ENCODE measurements at regions not wholly inside any gene's neighbourhood (a gene's known extent, or its start where the extent isn't known, plus 50 kb on each side); places are given as distances from the start of the nearest gene placed in this dataset.
"Not testable (repeated sequence)": the region's sequence is repeated elsewhere in the genome, so short reads cannot be mapped to it uniquely, and the experiment has no call there.

- CTCF ChIA-PET: no interaction called here
Measured at GRCh38 chr11:71154261-71154805, 98.0 kb downstream of the SHANK2 start.

GRCh38 chr11:71153005-71153390 is 99.4 kb downstream of the SHANK2 start:
- peak; percentile 20 to 24; a peak in 1 of 5 replicates for TF ChIP-seq EP300 (IDR thresholded peaks at IDR 0.05)
- TF ChIP-seq, protein P1, sequence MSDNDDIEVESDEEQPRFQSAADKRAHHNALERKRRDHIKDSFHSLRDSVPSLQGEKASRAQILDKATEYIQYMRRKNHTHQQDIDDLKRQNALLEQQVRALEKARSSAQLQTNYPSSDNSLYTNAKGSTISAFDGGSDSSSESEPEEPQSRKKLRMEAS (IDR thresholded peaks at IDR 0.05): no peak
- peaks cover 17% of the 10 kb centered on the region for H3K4me1 ChIP-seq
- ChIA-PET POLR2A (no interaction called here), CTCF (no interaction called here)
- H3K27ac ChIP-seq: peak overlapping the region; percentile 46 to 82; a peak in 5 of 6 replicates
- peak; percentile 73 to 80 for ATAC-seq
- peak; percentile 38 to 53 for DNase-seq (ENCODE audit: low read depth in 1 of 2, low spot score in 1 of 2)
- H3K4me2 ChIP-seq: peak overlapping the region; percentile 79
- 3% methylated on average over 8 of the region's 15 CpGs for WGBS (ENCODE audit: missing lambda C conversion rate)
- H3K9me3 ChIP-seq: no peaks in the 10 kb centered on the region
- peak overlapping the region; percentile 1; the same call in 1 of the 3 replicates for H3K4me3 ChIP-seq
- FAIRE-seq: no peak

More at GRCh38 chr11:71154261-71154805, 98.0 kb downstream of the SHANK2 start:
- Histone ChIP-seq H3K4me1 (peaks cover 17% of the 10 kb centered on the region), H3K27ac (peak overlapping the region in 1 of 2 experiments; percentile 82; a peak in 1 of 6 replicates), H3K4me2 (no peak overlapping the region; the same call in 2 of the 3 replicates), H3K9me3 (no peaks in the 10 kb centered on the region), H3K4me3 (no peak overlapping the region)
- WGBS (ENCODE audit: missing lambda C conversion rate): 93% methylated on average over 6 of the region's 11 CpGs
- FAIRE-seq: no peak
- DNase-seq (ENCODE audit: low read depth in 1 of 2, low spot score in 1 of 2): no peak
- POLR2A ChIA-PET: no interaction called here
- TF ChIP-seq EP300 (IDR thresholded peaks at IDR 0.05) (no peak), KDM1A (IDR thresholded peaks at IDR 0.05; ENCODE audit: low read depth) (no peak), CHD4 (IDR thresholded peaks at IDR 0.05; ENCODE audit: borderline replicate concordance) (no peak), REST (IDR thresholded peaks at IDR 0.05) (no peak), CHD2 (IDR thresholded peaks at IDR 0.05; ENCODE audit: low read length, partially characterized antibody) (no peak), EHMT2 (IDR thresholded peaks at IDR 0.05; ENCODE audit: low read depth) (no peak), KDM5A (IDR thresholded peaks at IDR 0.05) (no peak), NPAS2 (CRISPR knock-in tag; IDR thresholded peaks at IDR 0.05; ENCODE audit: borderline replicate concordance) (no peak), NR3C1 (IDR thresholded peaks at IDR 0.05) (no peak), FOXS1 (CRISPR knock-in tag; IDR thresholded peaks at IDR 0.05) (no peak), CEBPB (IDR thresholded peaks at IDR 0.05) (no peak), BHLHE40 (IDR thresholded peaks at IDR 0.05; ENCODE audit: low read depth, low read length) (no peak), NFE2L2 (conservative IDR thresholded peaks at IDR 0.05; ENCODE audit: low read length) (no peak), ESRRA (IDR thresholded peaks at IDR 0.05; ENCODE audit: borderline replicate concordance, low read length) (no peak), HOXB5 (CRISPR knock-in tag; IDR thresholded peaks at IDR 0.05) (no peak), FOSL2 (IDR thresholded peaks at IDR 0.05) (no peak), FOSL2 (CRISPR knock-in tag; IDR thresholded peaks at IDR 0.05) (no peak), SMC3 (IDR thresholded peaks at IDR 0.05) (no peak)
- TF ChIP-seq, protein P2, sequence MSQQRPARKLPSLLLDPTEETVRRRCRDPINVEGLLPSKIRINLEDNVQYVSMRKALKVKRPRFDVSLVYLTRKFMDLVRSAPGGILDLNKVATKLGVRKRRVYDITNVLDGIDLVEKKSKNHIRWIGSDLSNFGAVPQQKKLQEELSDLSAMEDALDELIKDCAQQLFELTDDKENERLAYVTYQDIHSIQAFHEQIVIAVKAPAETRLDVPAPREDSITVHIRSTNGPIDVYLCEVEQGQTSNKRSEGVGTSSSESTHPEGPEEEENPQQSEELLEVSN (IDR thresholded peaks at IDR 0.05; ENCODE audit: borderline replicate concordance, low read depth): no peak
- TF ChIP-seq, protein P1 (IDR thresholded peaks at IDR 0.05): no peak
- TF ChIP-seq, protein P3, sequence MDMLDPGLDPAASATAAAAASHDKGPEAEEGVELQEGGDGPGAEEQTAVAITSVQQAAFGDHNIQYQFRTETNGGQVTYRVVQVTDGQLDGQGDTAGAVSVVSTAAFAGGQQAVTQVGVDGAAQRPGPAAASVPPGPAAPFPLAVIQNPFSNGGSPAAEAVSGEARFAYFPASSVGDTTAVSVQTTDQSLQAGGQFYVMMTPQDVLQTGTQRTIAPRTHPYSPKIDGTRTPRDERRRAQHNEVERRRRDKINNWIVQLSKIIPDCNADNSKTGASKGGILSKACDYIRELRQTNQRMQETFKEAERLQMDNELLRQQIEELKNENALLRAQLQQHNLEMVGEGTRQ (IDR thresholded peaks at IDR 0.05): no peak
- no peak for ATAC-seq

- Histone ChIP-seq H3K27ac (peak overlapping the region; percentile 46 to 82; a peak in 5 of 6 replicates), H3K4me1 (peaks cover 17% of the 10 kb centered on the region), H3K4me3 (peak overlapping the region; percentile 1; the same call in 1 of the 3 replicates), H3K4me2 (peak overlapping the region; percentile 79)
- peak; percentile 22 to 43; a peak in 4 of 6 replicates for ATAC-seq
- POLR2A ChIA-PET; H3K9me3 ChIP-seq; FAIRE-seq; DNase-seq (ENCODE audit: low read depth in 1 of 2, low spot score in 1 of 2); CTCF ChIA-PET: not testable (repeated sequence)
- WGBS (ENCODE audit: missing lambda C conversion rate): 78% methylated on average over 13 of the region's 15 CpGs
Measured at GRCh38 chr11:71152312-71153004, 99.9 kb downstream of the SHANK2 start.

All from A549 (cell line).